HepG2 (cell line): ENCODE measurements at regions not wholly inside any gene's neighbourhood (a gene's known extent, or its start where the extent isn't known, plus 50 kb on each side); places are given as distances from the start of the nearest gene placed in this dataset.

Experiments
- ATF1 ChIP-seq: IDR thresholded peaks from 2 replicates; pipeline ENCODE4 v1.6.1; 2016; ENCODE audit warnings: mild to moderate bottlenecking, control low read depth
- EP300 ChIP-seq, 3 experiments: sonication (generic) in 1 of 3; formaldehyde crosslinking in 1 of 3; IDR thresholded peaks; 2 replicates each; pipeline versions ENCODE4 v1.5.1 to v1.6.1; 2011 to 2020; ENCODE audit warnings: low read depth in 2 of 3, low read length in 2 of 3, borderline replicate concordance in 1 of 3, improper control_type of control experiment in 1 of 3, mild to moderate bottlenecking in 1 of 3, missing genetic modification reagents in 1 of 3, moderate library complexity in 1 of 3
- EZH2 ChIP-seq: conservative IDR thresholded peaks from 2 replicates; pipeline ENCODE4 v1.6.1; 2012; ENCODE audit warnings: mild to moderate bottlenecking, low read depth, low read length, moderate library complexity
- HDAC1 ChIP-seq: sonication (generic); formaldehyde crosslinking; IDR thresholded peaks from 2 replicates; pipeline ENCODE4 v1.5.1; 2020; ENCODE audit warnings: mild to moderate bottlenecking, missing genetic modification reagents
- HOXA3 ChIP-seq: sonication (generic); formaldehyde crosslinking; IDR thresholded peaks from 2 replicates; pipeline ENCODE4 v1.5.0; 2020; ENCODE audit warnings: missing genetic modification reagents
- MAF1 ChIP-seq: sonication (generic); formaldehyde crosslinking; IDR thresholded peaks from 2 replicates; pipeline ENCODE4 v1.5.0; 2020; ENCODE audit warnings: missing genetic modification reagents, borderline replicate concordance
- RAD21 ChIP-seq: fragments of 450-650 bp; formaldehyde crosslinking; IDR thresholded peaks from 2 replicates; pipeline ENCODE4 v1.5.0; 2020; ENCODE audit warnings: mild to moderate bottlenecking
- RAD51 ChIP-seq: fragments of 450-650 bp; IDR thresholded peaks from 2 replicates; pipeline ENCODE4 v1.6.1; 2016; ENCODE audit warnings: borderline replicate concordance
- SKI ChIP-seq: fragments of 450-650 bp; IDR thresholded peaks from one replicate; pipeline ENCODE4 v1.6.1; 2018; ENCODE audit warnings: mild to moderate bottlenecking; ENCODE audit not compliant: partially characterized antibody
- SP5 ChIP-seq: IDR thresholded peaks from 2 replicates; pipeline ENCODE4 v1.6.1; 2016; ENCODE audit warnings: low read depth, borderline replicate concordance
- THAP9 ChIP-seq: sonication (generic); formaldehyde crosslinking; IDR thresholded peaks from 2 replicates; pipeline ENCODE4; 2020; ENCODE audit warnings: missing genetic modification reagents, mild to moderate bottlenecking, borderline replicate concordance
- ZNF253 ChIP-seq: sonication (generic); formaldehyde crosslinking; IDR thresholded peaks from 2 replicates; pipeline ENCODE4 v1.8.0; 2022; ENCODE audit warnings: mild to moderate bottlenecking, missing genetic modification reagents, borderline replicate concordance
- ZNF331 ChIP-seq: sonication (generic); formaldehyde crosslinking; IDR thresholded peaks from 2 replicates; pipeline ENCODE4 v1.4.0; 2020; ENCODE audit warnings: missing genetic modification reagents
- ZNF503 ChIP-seq: sonication (generic); formaldehyde crosslinking; IDR thresholded peaks from 2 replicates; pipeline ENCODE4 v1.4.0; 2020; ENCODE audit warnings: missing genetic modification reagents
- ZNF547 ChIP-seq: sonication (generic); formaldehyde crosslinking; IDR thresholded peaks from 2 replicates; pipeline ENCODE4 v1.5.1; 2020; ENCODE audit warnings: mild to moderate bottlenecking, missing genetic modification reagents
- ZNF766 ChIP-seq: sonication (generic); formaldehyde crosslinking; IDR thresholded peaks from 2 replicates; pipeline ENCODE4 v1.5.0; 2020; ENCODE audit warnings: missing genetic modification reagents, borderline replicate concordance
- ZNF891 ChIP-seq: sonication (generic); formaldehyde crosslinking; IDR thresholded peaks from 2 replicates; pipeline ENCODE4 v1.5.0; 2020; ENCODE audit warnings: mild to moderate bottlenecking, missing genetic modification reagents
- TF ChIP-seq, protein P1 (sequence below): sonication (generic); formaldehyde crosslinking; IDR thresholded peaks from 2 replicates; pipeline ENCODE4 v1.5.1; 2020; ENCODE audit warnings: mild to moderate bottlenecking, missing genetic modification reagents, moderate library complexity
- TF ChIP-seq, protein P2 (sequence below): sonication (generic); formaldehyde crosslinking; IDR thresholded peaks from 2 replicates; pipeline ENCODE4 v1.8.0; 2022; ENCODE audit warnings: missing genetic modification reagents, mild to moderate bottlenecking, moderate library complexity, borderline replicate concordance
- TF ChIP-seq, protein P3 (sequence below): sonication (generic); formaldehyde crosslinking; IDR thresholded peaks from 2 replicates; pipeline ENCODE4 v1.5.0; 2020; ENCODE audit warnings: missing genetic modification reagents

DNA sequence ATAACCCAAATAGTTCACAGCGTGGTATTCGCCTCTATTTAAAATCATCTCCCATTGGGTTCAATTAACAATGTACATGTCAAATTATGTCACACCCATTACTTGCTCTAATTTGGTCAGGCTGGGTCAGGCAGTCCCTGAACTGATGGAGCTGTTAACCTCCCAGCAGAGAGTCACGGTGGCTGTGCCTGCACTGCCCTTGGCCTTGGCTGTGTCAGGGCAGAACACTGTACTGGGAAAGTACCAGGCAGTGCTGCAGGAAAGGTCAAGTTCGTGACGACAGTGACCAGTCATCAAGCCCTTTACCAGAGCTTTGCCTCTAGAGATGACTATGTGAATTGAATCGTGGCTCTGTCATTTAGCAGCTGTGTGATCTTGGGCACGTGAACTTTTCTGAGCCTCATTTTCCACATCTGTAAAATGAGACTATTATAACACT, 100.0 kb downstream of the ARF6 start (continued):
- TF ChIP-seq, protein P1, sequence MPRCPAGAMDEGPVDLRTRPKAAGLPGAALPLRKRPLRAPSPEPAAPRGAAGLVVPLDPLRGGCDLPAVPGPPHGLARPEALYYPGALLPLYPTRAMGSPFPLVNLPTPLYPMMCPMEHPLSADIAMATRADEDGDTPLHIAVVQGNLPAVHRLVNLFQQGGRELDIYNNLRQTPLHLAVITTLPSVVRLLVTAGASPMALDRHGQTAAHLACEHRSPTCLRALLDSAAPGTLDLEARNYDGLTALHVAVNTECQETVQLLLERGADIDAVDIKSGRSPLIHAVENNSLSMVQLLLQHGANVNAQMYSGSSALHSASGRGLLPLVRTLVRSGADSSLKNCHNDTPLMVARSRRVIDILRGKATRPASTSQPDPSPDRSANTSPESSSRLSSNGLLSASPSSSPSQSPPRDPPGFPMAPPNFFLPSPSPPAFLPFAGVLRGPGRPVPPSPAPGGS (CRISPR knock-in tag), result peak; percentile 98
- TF ChIP-seq ZNF253 (no peak), ZNF766 (CRISPR knock-in tag) (no peak), HDAC1 (CRISPR knock-in tag) (peak; percentile 72), RAD51 (no peak), THAP9 (CRISPR knock-in tag) (no peak), ZNF547 (CRISPR knock-in tag) (no peak), ZNF331 (CRISPR knock-in tag) (peak; percentile 71; the same call in 1 of the 2 replicates), SP5 (CRISPR knock-in tag) (peak; percentile 49; the same call in 1 of the 2 replicates), SKI (peak; percentile 100), ZNF891 (CRISPR knock-in tag) (no peak), RAD21 (CRISPR knock-in tag) (0 out of 2 replicates have a peak, but pooled peaks have one; percentile 26), HOXA3 (CRISPR knock-in tag) (peak; percentile 54; the same call in 1 of the 2 replicates), MAF1 (CRISPR knock-in tag) (no peak), ZNF503 (CRISPR knock-in tag) (peak; percentile 71; the same call in 1 of the 2 replicates), EZH2 (no peak), EP300 (IDR thresholded peaks at IDR 0.05; ENCODE audit: low read depth in 2 of 2, low read length in 2 of 2) (peak in 1 of 2 experiments; percentile 40; a peak in 1 of 4 replicates), EP300 (CRISPR knock-in tag; IDR thresholded peaks at IDR 0.05; ENCODE audit: borderline replicate concordance) (no peak; the same call in 1 of the 2 replicates), ATF1 (0 out of 2 replicates have a peak, but pooled peaks have one; percentile 34)
- TF ChIP-seq, protein P2, sequence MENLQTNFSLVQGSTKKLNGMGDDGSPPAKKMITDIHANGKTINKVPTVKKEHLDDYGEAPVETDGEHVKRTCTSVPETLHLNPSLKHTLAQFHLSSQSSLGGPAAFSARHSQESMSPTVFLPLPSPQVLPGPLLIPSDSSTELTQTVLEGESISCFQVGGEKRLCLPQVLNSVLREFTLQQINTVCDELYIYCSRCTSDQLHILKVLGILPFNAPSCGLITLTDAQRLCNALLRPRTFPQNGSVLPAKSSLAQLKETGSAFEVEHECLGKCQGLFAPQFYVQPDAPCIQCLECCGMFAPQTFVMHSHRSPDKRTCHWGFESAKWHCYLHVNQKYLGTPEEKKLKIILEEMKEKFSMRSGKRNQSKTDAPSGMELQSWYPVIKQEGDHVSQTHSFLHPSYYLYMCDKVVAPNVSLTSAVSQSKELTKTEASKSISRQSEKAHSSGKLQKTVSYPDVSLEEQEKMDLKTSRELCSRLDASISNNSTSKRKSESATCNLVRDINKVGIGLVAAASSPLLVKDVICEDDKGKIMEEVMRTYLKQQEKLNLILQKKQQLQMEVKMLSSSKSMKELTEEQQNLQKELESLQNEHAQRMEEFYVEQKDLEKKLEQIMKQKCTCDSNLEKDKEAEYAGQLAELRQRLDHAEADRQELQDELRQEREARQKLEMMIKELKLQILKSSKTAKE, result peak; percentile 99
- TF ChIP-seq, protein P3, sequence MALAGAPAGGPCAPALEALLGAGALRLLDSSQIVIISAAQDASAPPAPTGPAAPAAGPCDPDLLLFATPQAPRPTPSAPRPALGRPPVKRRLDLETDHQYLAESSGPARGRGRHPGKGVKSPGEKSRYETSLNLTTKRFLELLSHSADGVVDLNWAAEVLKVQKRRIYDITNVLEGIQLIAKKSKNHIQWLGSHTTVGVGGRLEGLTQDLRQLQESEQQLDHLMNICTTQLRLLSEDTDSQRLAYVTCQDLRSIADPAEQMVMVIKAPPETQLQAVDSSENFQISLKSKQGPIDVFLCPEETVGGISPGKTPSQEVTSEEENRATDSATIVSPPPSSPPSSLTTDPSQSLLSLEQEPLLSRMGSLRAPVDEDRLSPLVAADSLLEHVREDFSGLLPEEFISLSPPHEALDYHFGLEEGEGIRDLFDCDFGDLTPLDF (CRISPR knock-in tag), result no peak
